GM23248 (cell line): ENCODE measurements at regions not wholly inside any gene's neighbourhood (a gene's known extent, or its start where the extent isn't known, plus 50 kb on each side); places are given as distances from the start of the nearest gene placed in this dataset.

Experiments
- EZH2 ChIP-seq: fragments of 200-600 bp; sonication (generic); IDR thresholded peaks from 2 replicates; pipeline ENCODE4 v1.6.1; 2018; ENCODE audit warnings: antibody characterized with exemption, mild to moderate bottlenecking; ENCODE audit not compliant: insufficient read depth, poor library complexity, severe bottlenecking
- EZH2phosphoT487 ChIP-seq: fragments of 200-600 bp; sonication (generic); IDR thresholded peaks from 2 replicates; pipeline ENCODE4 v1.6.1; 2018; ENCODE audit warnings: antibody characterized with exemption, moderate library complexity, mild to moderate bottlenecking, low read depth; ENCODE audit not compliant: insufficient read depth

GRCh38 chr1:170863621-170864020 lies 71.7 kb upstream of the MROH9 start:
- TF ChIP-seq EZH2 (no peak), EZH2phosphoT487 (no peak)
